8988T (cell line): ENCODE measurements at regions not wholly inside any gene's neighbourhood (a gene's known extent, or its start where the extent isn't known, plus 50 kb on each side); places are given as distances from the start of the nearest gene placed in this dataset.

Source experiments
- DNase-seq: peaks from one replicate; pipeline ENCODE4 v3.0.0; 2011

DNA sequence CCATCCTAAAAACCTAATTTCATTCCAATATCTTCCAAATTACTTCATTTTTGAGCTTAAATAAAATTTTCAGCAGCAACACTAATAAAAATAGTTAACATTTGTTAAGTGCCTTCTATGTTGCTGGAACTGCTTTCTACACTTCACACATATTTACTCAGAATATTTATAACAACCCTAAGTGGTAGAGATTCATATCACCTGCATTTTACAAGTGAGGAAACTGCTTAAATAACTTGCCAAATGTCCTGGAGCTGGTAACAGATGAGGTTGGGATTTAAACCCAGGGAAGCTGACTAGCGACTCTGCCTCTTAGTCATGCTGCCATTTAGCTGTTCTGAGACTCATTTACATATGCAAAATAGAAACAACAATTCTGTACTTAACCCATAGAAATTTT lies 86.1 kb upstream of the PBX1 start:
- no peak for DNase-seq

DNA sequence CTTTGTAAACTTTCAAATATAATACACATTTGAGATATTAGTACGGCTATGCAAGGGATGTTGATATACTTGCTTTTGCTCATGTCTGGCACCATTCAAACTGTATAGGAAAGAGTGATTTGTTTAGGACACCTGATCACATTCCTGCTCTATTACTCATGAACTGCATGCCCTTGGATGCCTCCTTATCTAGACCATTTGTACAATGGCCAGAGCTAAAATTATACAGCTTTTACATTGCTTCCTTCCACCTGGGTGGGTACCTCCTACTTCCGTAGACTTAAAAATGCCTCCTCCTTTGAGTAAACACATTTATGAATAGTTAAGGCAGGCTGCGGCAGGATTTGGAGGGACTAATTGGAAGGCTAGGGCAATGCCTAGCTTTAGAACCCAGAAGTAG lies 85.4 kb upstream of the PBX1 start:
- no peak for DNase-seq

DNA sequence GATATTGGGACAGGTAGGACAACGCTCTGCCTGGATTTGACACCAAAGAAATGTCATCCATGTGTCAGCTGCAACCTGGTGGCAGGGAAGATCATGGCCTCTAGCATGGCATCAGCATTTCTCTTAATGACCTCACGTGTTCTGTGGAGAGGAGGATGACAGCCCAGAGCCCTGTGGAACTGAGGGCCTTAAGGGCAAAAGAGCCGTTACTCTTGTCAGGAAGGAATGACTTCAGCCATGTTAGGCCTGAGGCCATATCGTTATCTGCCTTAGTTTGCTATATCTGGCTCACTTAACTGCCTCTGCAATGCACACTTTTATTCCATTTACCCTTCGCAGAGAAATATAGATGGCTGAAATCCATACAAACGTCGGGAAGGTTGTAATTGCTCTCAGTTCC lies 83.2 kb upstream of the PBX1 start:
- DNase-seq, result no peak

DNA sequence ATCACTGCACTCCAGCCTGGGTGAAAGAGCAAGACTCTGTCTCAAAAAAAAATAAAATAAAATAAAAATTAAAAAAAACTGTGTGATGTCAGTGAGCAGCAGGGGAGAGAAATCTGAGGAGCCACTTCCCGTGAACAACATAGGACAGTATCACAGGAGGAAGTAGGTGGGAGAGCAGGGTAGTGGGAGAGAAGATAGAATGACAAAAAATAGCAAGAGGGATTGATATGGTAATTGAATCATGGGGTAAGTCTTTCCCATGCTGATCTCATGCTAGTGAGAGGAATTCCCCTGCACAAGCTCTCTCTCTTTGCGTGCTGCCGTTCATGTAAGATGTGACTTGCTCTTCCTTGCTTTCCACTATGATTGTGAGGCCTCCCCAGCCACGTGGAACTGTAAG lies 81.6 kb upstream of the PBX1 start:
- no peak for DNase-seq

DNA sequence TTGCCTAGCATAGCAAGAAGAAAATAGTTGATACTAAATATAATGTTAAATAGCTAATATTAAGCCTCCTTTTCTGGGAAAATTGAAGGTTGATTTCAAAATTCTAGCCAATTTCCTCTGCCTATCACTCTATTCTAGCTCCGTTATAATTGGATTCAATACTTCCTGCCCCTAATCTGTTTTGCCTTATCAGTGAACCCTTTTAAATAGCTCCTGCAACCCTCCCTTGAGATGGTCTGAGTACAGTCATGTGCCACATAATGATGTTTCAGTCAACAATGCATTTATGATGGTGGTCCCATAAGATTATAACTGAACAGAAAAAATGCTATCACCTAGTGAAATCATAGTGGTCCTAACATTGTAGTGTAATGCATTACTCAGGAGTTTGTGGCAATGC lies 79.7 kb upstream of the PBX1 start:
- DNase-seq, result no peak

DNA sequence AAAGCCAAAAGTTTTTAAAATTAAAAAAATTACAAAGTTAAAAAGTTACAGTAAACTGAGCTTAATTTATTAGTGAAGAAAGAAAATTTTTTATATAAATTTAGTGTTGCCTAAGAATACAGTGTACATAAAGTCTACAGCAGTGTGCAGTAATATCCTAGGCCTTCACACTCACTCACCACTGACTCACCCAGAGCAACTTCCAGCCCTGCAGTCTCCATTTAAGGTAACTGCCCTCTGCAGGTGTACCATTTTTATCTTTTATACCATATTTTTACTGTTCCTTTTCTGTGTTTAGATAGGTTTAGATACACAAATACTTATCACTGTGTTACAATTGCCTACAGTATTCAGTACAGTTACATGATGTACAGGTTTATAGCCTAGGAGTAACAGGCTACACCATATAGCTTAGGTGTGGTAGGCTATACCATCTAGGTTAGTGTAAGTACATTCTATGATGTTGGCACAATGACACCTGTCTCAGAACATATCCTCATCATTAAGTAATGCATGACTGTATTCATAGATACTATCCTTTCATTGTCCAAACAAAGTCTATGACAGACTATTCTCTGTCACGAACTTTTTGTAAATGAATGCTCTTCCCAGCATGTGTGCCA lies 78.6 kb upstream of the PBX1 start:
- no peak for DNase-seq

DNA sequence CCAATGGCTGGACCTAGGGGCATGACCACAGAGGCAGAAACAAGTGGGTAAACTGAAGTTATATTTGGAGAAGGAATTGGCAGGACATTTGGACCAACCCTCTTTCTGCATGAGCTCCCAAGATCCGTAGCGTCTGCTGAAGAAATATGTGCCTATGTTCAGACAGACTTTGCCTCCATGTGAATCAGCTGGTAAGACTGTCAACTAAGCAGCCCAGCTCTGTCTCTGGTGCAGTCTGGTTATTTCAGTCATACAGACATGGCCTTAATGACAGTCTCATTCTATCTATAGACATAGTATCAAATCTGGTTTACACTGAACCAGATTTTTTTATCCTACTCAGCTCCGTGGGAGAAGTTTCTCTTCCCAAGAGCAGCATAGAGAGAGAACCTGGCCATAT lies 63.1 kb upstream of the PBX1 start:
- DNase-seq, result no peak

DNA sequence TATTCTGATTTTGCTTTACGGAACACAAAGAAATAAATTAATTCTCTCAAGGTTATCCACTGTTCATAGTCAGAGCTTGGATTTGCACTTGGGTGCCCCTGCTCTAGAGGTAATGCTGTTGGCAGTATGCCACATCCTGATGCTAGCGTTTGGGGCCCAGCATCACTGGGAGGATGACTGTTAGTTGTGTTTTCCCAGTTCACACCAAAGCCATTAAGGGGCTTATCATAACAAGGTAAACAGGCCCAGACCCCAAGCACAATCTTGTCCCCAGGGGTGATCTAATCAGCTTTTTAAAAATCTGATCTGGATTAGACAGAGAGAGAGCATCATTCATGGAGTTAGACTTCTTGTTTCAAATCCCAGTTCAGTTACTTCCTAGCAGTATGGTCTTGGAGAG lies 60.2 kb upstream of the PBX1 start:
- no peak for DNase-seq

DNA sequence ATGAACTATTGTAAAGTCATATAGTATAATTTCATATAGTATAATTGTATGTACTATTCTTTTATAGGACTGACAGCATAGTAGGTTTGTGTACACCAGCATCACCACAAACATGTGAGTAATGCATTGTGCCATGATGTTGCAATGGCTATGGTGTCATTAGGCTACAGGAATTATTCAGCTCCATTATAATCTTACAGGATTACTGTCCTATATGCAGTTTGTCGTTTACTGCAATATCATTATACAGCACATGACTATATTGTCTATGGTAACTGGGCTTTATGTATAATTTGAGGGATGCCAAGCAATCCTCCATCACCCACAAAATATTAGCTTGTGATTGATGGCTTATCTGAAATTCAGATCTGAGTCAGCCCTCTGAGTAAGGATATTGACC lies 54.2 kb upstream of the PBX1 start:
- DNase-seq, result no peak
